Central memory CD4-positive, alpha-beta T cell (primary cell): ENCODE measurements at regions not wholly inside any gene's neighbourhood (a gene's known extent, or its start where the extent isn't known, plus 50 kb on each side); places are given as distances from the start of the nearest gene placed in this dataset.
"Not testable (repeated sequence)": the region's sequence is repeated elsewhere in the genome, so short reads cannot be mapped to it uniquely, and the experiment has no call there.

Source experiments
- DNase-seq: peaks from one replicate; pipeline ENCODE4 v3.0.0; 2022

GRCh38 chr2:210730672-210731071 lies 174.3 kb downstream of the CPS1 start:
- no peak for DNase-seq

GRCh38 chr2:210746826-210747225 lies 190.4 kb downstream of the CPS1 start:
- not testable (repeated sequence) for DNase-seq

GRCh38 chr2:210752532-210752931 lies 196.1 kb downstream of the CPS1 start:
- DNase-seq, result no peak

GRCh38 chr2:210753386-210753785 lies 197.0 kb downstream of the CPS1 start:
- no peak for DNase-seq

GRCh38 chr2:210756855-210757254 lies 200.5 kb downstream of the CPS1 start:
- no peak for DNase-seq

GRCh38 chr2:210762604-210763588 lies 206.5 kb downstream of the CPS1 start:
- DNase-seq, result no peak

GRCh38 chr2:210768329-210768910 lies 212.0 kb downstream of the CPS1 start:
- DNase-seq, result no peak

GRCh38 chr2:210776756-210777155 lies 220.4 kb downstream of the CPS1 start:
- no peak for DNase-seq

- no peak for DNase-seq
Observed at GRCh38 chr2:210782222-210782621, 225.8 kb downstream of the CPS1 start.

- not testable (repeated sequence) for DNase-seq
Observed at GRCh38 chr2:210787831-210788230, 231.4 kb downstream of the CPS1 start.

GRCh38 chr2:210792000-210792399 lies 235.6 kb downstream of the CPS1 start:
- no peak for DNase-seq

GRCh38 chr2:210795506-210795905 lies 239.1 kb downstream of the CPS1 start:
- no peak for DNase-seq

GRCh38 chr2:210798180-210798579 lies 241.8 kb downstream of the CPS1 start:
- DNase-seq, result no peak

- DNase-seq, result no peak
Observed at GRCh38 chr2:210814251-210815025, 258.0 kb downstream of the CPS1 start.

- DNase-seq, result no peak
Observed at GRCh38 chr2:210816769-210817168, 260.4 kb downstream of the CPS1 start.

- DNase-seq, result no peak
Observed at GRCh38 chr2:210818473-210818872, 262.1 kb downstream of the CPS1 start.

GRCh38 chr2:210833403-210833802 lies 277.0 kb downstream of the CPS1 start:
- no peak for DNase-seq

- DNase-seq, result no peak
Observed at GRCh38 chr2:210839034-210839433, 282.6 kb downstream of the CPS1 start.

- DNase-seq, result no peak
Observed at GRCh38 chr2:210839450-210839849, 283.1 kb downstream of the CPS1 start.

- no peak for DNase-seq
Observed at GRCh38 chr2:210842896-210843295, 286.5 kb downstream of the CPS1 start.

- no peak for DNase-seq
Observed at GRCh38 chr2:210844016-210844415, 287.6 kb downstream of the CPS1 start.

- DNase-seq, result no peak
Observed at GRCh38 chr2:210859314-210859713, 302.9 kb downstream of the CPS1 start.

- no peak for DNase-seq
Observed at GRCh38 chr2:210860276-210860675, 303.9 kb downstream of the CPS1 start.
